ENCODE measurements at regions not wholly inside any gene's neighbourhood (a gene's known extent, or its start where the extent isn't known, plus 50 kb on each side); places are given as distances from the start of the nearest gene placed in this dataset.

DNA sequence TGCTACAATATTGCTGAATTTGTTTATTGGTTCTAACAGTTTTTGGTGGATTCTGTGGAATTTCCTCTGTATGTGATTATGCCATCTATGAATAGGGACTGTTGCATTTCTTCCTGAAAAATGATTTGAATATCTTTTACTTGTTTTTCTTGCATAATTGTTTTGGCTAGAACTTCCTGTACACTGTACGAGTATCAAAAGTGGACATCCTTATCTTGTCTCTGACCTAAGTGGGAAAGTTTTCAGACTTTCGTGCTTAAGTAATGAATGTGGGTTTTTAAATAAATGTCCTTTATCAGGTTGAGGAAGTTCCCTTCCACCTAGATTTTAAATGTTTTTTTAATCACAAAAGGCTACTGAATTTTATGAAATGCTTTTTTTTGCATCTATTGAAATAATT, 203.8 kb upstream of the ATP10A start:
- no peak for TF ChIP-seq ZNF433 (tag by site-specific recombination; IDR thresholded peaks at IDR 0.05; ENCODE audit: low read depth)
- TF ChIP-seq CTCF (tag by site-specific recombination; IDR thresholded peaks at IDR 0.05) = no peak
- TF ChIP-seq INSM2 (tag by site-specific recombination; IDR thresholded peaks at IDR 0.05) = no peak
- no peak for TF ChIP-seq BCL11A (tag by site-specific recombination; IDR thresholded peaks at IDR 0.05; ENCODE audit: low read depth)
- no peak for TF ChIP-seq ZNF747 (tag by site-specific recombination; IDR thresholded peaks at IDR 0.05)
- TF ChIP-seq KLF10 (tag by site-specific recombination; IDR thresholded peaks at IDR 0.05) = no peak
- TF ChIP-seq, protein P1, sequence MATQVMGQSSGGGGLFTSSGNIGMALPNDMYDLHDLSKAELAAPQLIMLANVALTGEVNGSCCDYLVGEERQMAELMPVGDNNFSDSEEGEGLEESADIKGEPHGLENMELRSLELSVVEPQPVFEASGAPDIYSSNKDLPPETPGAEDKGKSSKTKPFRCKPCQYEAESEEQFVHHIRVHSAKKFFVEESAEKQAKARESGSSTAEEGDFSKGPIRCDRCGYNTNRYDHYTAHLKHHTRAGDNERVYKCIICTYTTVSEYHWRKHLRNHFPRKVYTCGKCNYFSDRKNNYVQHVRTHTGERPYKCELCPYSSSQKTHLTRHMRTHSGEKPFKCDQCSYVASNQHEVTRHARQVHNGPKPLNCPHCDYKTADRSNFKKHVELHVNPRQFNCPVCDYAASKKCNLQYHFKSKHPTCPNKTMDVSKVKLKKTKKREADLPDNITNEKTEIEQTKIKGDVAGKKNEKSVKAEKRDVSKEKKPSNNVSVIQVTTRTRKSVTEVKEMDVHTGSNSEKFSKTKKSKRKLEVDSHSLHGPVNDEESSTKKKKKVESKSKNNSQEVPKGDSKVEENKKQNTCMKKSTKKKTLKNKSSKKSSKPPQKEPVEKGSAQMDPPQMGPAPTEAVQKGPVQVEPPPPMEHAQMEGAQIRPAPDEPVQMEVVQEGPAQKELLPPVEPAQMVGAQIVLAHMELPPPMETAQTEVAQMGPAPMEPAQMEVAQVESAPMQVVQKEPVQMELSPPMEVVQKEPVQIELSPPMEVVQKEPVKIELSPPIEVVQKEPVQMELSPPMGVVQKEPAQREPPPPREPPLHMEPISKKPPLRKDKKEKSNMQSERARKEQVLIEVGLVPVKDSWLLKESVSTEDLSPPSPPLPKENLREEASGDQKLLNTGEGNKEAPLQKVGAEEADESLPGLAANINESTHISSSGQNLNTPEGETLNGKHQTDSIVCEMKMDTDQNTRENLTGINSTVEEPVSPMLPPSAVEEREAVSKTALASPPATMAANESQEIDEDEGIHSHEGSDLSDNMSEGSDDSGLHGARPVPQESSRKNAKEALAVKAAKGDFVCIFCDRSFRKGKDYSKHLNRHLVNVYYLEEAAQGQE (tag by site-specific recombination; IDR thresholded peaks at IDR 0.05) = no peak
- no peak for TF ChIP-seq ZNF768 (tag by site-specific recombination; IDR thresholded peaks at IDR 0.05)
- TF ChIP-seq ZBTB8A (tag by site-specific recombination; IDR thresholded peaks at IDR 0.05) = no peak
- TF ChIP-seq, protein P2, sequence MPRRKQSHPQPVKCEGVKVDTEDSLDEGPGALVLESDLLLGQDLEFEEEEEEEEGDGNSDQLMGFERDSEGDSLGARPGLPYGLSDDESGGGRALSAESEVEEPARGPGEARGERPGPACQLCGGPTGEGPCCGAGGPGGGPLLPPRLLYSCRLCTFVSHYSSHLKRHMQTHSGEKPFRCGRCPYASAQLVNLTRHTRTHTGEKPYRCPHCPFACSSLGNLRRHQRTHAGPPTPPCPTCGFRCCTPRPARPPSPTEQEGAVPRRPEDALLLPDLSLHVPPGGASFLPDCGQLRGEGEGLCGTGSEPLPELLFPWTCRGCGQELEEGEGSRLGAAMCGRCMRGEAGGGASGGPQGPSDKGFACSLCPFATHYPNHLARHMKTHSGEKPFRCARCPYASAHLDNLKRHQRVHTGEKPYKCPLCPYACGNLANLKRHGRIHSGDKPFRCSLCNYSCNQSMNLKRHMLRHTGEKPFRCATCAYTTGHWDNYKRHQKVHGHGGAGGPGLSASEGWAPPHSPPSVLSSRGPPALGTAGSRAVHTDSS (tag by site-specific recombination; IDR thresholded peaks at IDR 0.05) = no peak

Measured in HEK293 (cell line).